ENCODE measurements at regions not wholly inside any gene's neighbourhood (a gene's known extent, or its start where the extent isn't known, plus 50 kb on each side); places are given as distances from the start of the nearest gene placed in this dataset.

GRCh38 chr6:19135706-19136105, 701.5 kb upstream of the ID4 start:
- no peak for ATAC-seq
- Mint-ChIP-seq H3K27me3 (no peaks in the 10 kb centered on the region), H3K27ac (no peak overlapping the region), H3K4me1 (no peaks in the 10 kb centered on the region), H3K9me3 (peaks cover 0 to 16% (median 4%) of the 10 kb centered on the region in 9 donors), H3K4me3 (no peak overlapping the region), H3K36me3 (no peaks in the 10 kb centered on the region)
- POLR2A ChIA-PET: no interaction called here
- DNase-seq: no peak

GRCh38 chr6:19137505-19137904, 699.7 kb upstream of the ID4 start:
- DNase-seq (no peak), ATAC-seq (no peak)
- H3K36me3 Mint-ChIP-seq: no peaks in the 10 kb centered on the region
- POLR2A ChIA-PET: no interaction called here
- no peaks in the 10 kb centered on the region for H3K27me3 Mint-ChIP-seq
- H3K4me1 Mint-ChIP-seq: no peaks in the 10 kb centered on the region
- no peak overlapping the region for H3K4me3 Mint-ChIP-seq
- H3K9me3 Mint-ChIP-seq: peaks cover 0 to 16% (median 3%) of the 10 kb centered on the region in 9 donors
- H3K27ac Mint-ChIP-seq: no peak overlapping the region

GRCh38 chr6:19142275-19142674, 694.9 kb upstream of the ID4 start:
- no peak overlapping the region for H3K4me3 Mint-ChIP-seq

GRCh38 chr6:19150307-19150706, 686.9 kb upstream of the ID4 start:
- Mint-ChIP-seq H3K36me3 (no peaks in the 10 kb centered on the region), H3K4me3 (no peak overlapping the region), H3K27me3 (no peaks in the 10 kb centered on the region), H3K4me1 (no peaks in the 10 kb centered on the region), H3K9me3 (peaks cover 0 to 21% (median 3%) of the 10 kb centered on the region in 9 donors), H3K27ac (no peak overlapping the region)
- POLR2A ChIA-PET: no interaction called here
- ATAC-seq (no peak), DNase-seq (no peak)

More at GRCh38 chr6:19142275-19142674, 694.9 kb upstream of the ID4 start:
- no peaks in the 10 kb centered on the region for H3K36me3 Mint-ChIP-seq
- DNase-seq (no peak), ATAC-seq (no peak)
- H3K9me3 Mint-ChIP-seq: peaks cover 0 to 20% (median 3%) of the 10 kb centered on the region in 9 donors
- no peak overlapping the region for H3K27ac Mint-ChIP-seq
- POLR2A ChIA-PET: no interaction called here
- H3K4me1 Mint-ChIP-seq: no peaks in the 10 kb centered on the region
- H3K27me3 Mint-ChIP-seq: no peaks in the 10 kb centered on the region

GRCh38 chr6:19153270-19153980, 683.7 kb upstream of the ID4 start:
- H3K9me3 Mint-ChIP-seq: peaks cover 0 to 21% (median 3%) of the 10 kb centered on the region in 9 donors
- no peak for ATAC-seq
- no peak for DNase-seq
- no peaks in the 10 kb centered on the region for H3K36me3 Mint-ChIP-seq
- H3K27ac Mint-ChIP-seq: no peak overlapping the region
- POLR2A ChIA-PET: no interaction called here
- H3K4me1 Mint-ChIP-seq: no peaks in the 10 kb centered on the region
- no peak overlapping the region for H3K4me3 Mint-ChIP-seq
- H3K27me3 Mint-ChIP-seq: no peaks in the 10 kb centered on the region

- DNase-seq (no peak), ATAC-seq (no peak)
- H3K4me1 Mint-ChIP-seq: no peaks in the 10 kb centered on the region
- H3K4me3 Mint-ChIP-seq: no peak overlapping the region
- H3K27ac Mint-ChIP-seq: no peak overlapping the region
- peaks cover 0 to 21% (median 3%) of the 10 kb centered on the region in 9 donors for H3K9me3 Mint-ChIP-seq
- H3K27me3 Mint-ChIP-seq: no peaks in the 10 kb centered on the region
- H3K36me3 Mint-ChIP-seq: no peaks in the 10 kb centered on the region
- POLR2A ChIA-PET: no interaction called here
Measured at GRCh38 chr6:19153981-19154295, 683.2 kb upstream of the ID4 start.

GRCh38 chr6:19156443-19156842, 680.7 kb upstream of the ID4 start:
- Mint-ChIP-seq H3K27me3 (no peaks in the 10 kb centered on the region), H3K27ac (no peak overlapping the region), H3K4me3 (no peak overlapping the region), H3K36me3 (no peaks in the 10 kb centered on the region), H3K4me1 (no peaks in the 10 kb centered on the region), H3K9me3 (peaks cover 0 to 21% (median 3%) of the 10 kb centered on the region in 9 donors)
- DNase-seq (no peak), ATAC-seq (no peak)
- POLR2A ChIA-PET: no interaction called here

- ATAC-seq (no peak), DNase-seq (no peak)
- POLR2A ChIA-PET: no interaction called here
- peaks cover 0 to 13% (median 3%) of the 10 kb centered on the region in 9 donors for H3K9me3 Mint-ChIP-seq
- no peak overlapping the region for H3K27ac Mint-ChIP-seq
- H3K36me3 Mint-ChIP-seq: no peaks in the 10 kb centered on the region
- H3K27me3 Mint-ChIP-seq: no peaks in the 10 kb centered on the region
- H3K4me3 Mint-ChIP-seq: no peak overlapping the region
- H3K4me1 Mint-ChIP-seq: no peaks in the 10 kb centered on the region
Measured at GRCh38 chr6:19157486-19157885, 679.7 kb upstream of the ID4 start.

- no peak for ATAC-seq
- Mint-ChIP-seq H3K4me1 (no peaks in the 10 kb centered on the region), H3K9me3 (peaks cover 0 to 10% (median 0%) of the 10 kb centered on the region in 9 donors), H3K27me3 (no peaks in the 10 kb centered on the region), H3K4me3 (no peak overlapping the region), H3K36me3 (no peaks in the 10 kb centered on the region), H3K27ac (no peak overlapping the region)
- no peak for DNase-seq
- POLR2A ChIA-PET: no interaction called here
Measured at GRCh38 chr6:19158586-19158985, 678.6 kb upstream of the ID4 start.

- DNase-seq (no peak), ATAC-seq (no peak)
- H3K4me3 Mint-ChIP-seq: no peak overlapping the region
- H3K36me3 Mint-ChIP-seq: no peaks in the 10 kb centered on the region
- POLR2A ChIA-PET: no interaction called here
- no peak overlapping the region for H3K27ac Mint-ChIP-seq
- no peaks in the 10 kb centered on the region for H3K27me3 Mint-ChIP-seq
- peaks cover 0 to 10% (median 0%) of the 10 kb centered on the region in 9 donors for H3K9me3 Mint-ChIP-seq
- no peaks in the 10 kb centered on the region for H3K4me1 Mint-ChIP-seq
Measured at GRCh38 chr6:19159089-19159488, 678.1 kb upstream of the ID4 start.

GRCh38 chr6:19159561-19159960, 677.6 kb upstream of the ID4 start:
- H3K4me1 Mint-ChIP-seq: no peaks in the 10 kb centered on the region
- ATAC-seq (no peak), DNase-seq (no peak)
- H3K4me3 Mint-ChIP-seq: no peak overlapping the region
- peaks cover 0 to 10% (median 0%) of the 10 kb centered on the region in 9 donors for H3K9me3 Mint-ChIP-seq
- no peaks in the 10 kb centered on the region for H3K36me3 Mint-ChIP-seq
- no peak overlapping the region for H3K27ac Mint-ChIP-seq
- POLR2A ChIA-PET: no interaction called here
- no peaks in the 10 kb centered on the region for H3K27me3 Mint-ChIP-seq

GRCh38 chr6:19160081-19160730, 677.0 kb upstream of the ID4 start:
- Mint-ChIP-seq H3K9me3 (peaks cover 0 to 10% (median 0%) of the 10 kb centered on the region in 9 donors), H3K36me3 (no peaks in the 10 kb centered on the region), H3K27me3 (no peaks in the 10 kb centered on the region), H3K4me3 (no peak overlapping the region), H3K27ac (no peak overlapping the region), H3K4me1 (no peaks in the 10 kb centered on the region)
- POLR2A ChIA-PET: no interaction called here
- ATAC-seq (no peak), DNase-seq (no peak)

GRCh38 chr6:19167251-19167650, 669.9 kb upstream of the ID4 start:
- Mint-ChIP-seq H3K4me3 (no peak overlapping the region), H3K27me3 (no peaks in the 10 kb centered on the region), H3K4me1 (no peaks in the 10 kb centered on the region), H3K36me3 (no peaks in the 10 kb centered on the region), H3K27ac (no peak overlapping the region), H3K9me3 (peaks cover 0 to 18% (median 2%) of the 10 kb centered on the region in 9 donors)
- ATAC-seq: no peak
- POLR2A ChIA-PET: no interaction called here
- no peak for DNase-seq

GRCh38 chr6:19169366-19169765, 667.8 kb upstream of the ID4 start:
- Mint-ChIP-seq H3K4me1 (no peaks in the 10 kb centered on the region), H3K36me3 (peaks cover 0 to 7% (median 0%) of the 10 kb centered on the region in 3 donors), H3K27ac (no peak overlapping the region), H3K4me3 (no peak overlapping the region), H3K27me3 (no peaks in the 10 kb centered on the region), H3K9me3 (peaks cover 0 to 18% (median 5%) of the 10 kb centered on the region in 9 donors)
- no peak for DNase-seq
- ATAC-seq: no peak
- POLR2A ChIA-PET: no interaction called here
